Breast epithelium (tissue), 3 donors: ENCODE measurements at regions not wholly inside any gene's neighbourhood (a gene's known extent, or its start where the extent isn't known, plus 50 kb on each side); places are given as distances from the start of the nearest gene placed in this dataset.

ENCODE experiments used
- POLR2AphosphoS5 ChIP-seq, 3 donors: sonication (generic); formaldehyde crosslinking; IDR thresholded peaks; one replicate each; pipeline ENCODE4 v1.6.1; 2017; ENCODE audit warnings: antibody characterized with exemption in 3 of 3
- TF ChIP-seq, protein P1 (sequence below), 3 donors: fragments of 450-650 bp; IDR thresholded peaks; one replicate each; pipeline ENCODE4 v1.5.1; 2016 to 2017; ENCODE audit warnings: antibody characterized with exemption in 3 of 3, mild to moderate bottlenecking in 3 of 3, moderate library complexity in 3 of 3

DNA sequence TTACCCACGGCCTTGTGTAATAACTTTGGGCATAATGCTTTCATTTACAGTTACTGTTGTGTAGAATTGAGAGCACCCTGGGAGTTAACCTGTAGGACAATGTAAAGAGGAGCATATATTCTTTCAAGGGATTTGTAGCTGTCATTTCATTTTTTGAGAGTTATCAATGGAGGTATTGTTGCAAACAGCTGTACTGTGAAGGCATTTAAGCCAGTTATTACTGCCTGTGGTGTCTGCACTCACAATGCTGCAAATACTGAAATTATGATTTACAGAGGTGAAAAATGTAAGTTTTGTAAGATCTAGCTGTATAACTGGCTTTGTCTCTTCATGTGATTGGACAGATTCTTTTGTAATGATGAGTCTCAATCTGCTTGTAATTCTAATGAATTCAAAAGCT is 131.5 kb upstream of the FAT1 start:
- TF ChIP-seq, protein P1, sequence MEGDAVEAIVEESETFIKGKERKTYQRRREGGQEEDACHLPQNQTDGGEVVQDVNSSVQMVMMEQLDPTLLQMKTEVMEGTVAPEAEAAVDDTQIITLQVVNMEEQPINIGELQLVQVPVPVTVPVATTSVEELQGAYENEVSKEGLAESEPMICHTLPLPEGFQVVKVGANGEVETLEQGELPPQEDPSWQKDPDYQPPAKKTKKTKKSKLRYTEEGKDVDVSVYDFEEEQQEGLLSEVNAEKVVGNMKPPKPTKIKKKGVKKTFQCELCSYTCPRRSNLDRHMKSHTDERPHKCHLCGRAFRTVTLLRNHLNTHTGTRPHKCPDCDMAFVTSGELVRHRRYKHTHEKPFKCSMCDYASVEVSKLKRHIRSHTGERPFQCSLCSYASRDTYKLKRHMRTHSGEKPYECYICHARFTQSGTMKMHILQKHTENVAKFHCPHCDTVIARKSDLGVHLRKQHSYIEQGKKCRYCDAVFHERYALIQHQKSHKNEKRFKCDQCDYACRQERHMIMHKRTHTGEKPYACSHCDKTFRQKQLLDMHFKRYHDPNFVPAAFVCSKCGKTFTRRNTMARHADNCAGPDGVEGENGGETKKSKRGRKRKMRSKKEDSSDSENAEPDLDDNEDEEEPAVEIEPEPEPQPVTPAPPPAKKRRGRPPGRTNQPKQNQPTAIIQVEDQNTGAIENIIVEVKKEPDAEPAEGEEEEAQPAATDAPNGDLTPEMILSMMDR (IDR thresholded peaks at IDR 0.05): no peak
- TF ChIP-seq POLR2AphosphoS5 (IDR thresholded peaks at IDR 0.05): no peak
